ENCODE measurements at regions not wholly inside any gene's neighbourhood (a gene's known extent, or its start where the extent isn't known, plus 50 kb on each side); places are given as distances from the start of the nearest gene placed in this dataset.

- peaks cover 38% of the 10 kb centered on the region for H3K4me1 Mint-ChIP-seq
- no peaks in the 10 kb centered on the region for H3K36me3 Mint-ChIP-seq (ENCODE audit: low read depth)
- no peaks in the 10 kb centered on the region for H3K9me3 Mint-ChIP-seq
- no peak for TF ChIP-seq CTCF (IDR thresholded peaks at IDR 0.05)
- H3K27me3 Mint-ChIP-seq (ENCODE audit: low read depth, poor library complexity) = peaks cover 11% of the 10 kb centered on the region
- DNase-seq = no peak
- H3K4me3 Mint-ChIP-seq = no peak overlapping the region
- H3K27ac Mint-ChIP-seq = no peak overlapping the region
Observed at GRCh38 chr9:86801246-86801645, 146.1 kb downstream of the GAS1 start.

- no peaks in the 10 kb centered on the region for H3K9me3 Mint-ChIP-seq
- peaks cover 11% of the 10 kb centered on the region for H3K27me3 Mint-ChIP-seq (ENCODE audit: low read depth, poor library complexity)
- DNase-seq = no peak
- TF ChIP-seq CTCF (IDR thresholded peaks at IDR 0.05) = no peak
- H3K27ac Mint-ChIP-seq = no peak overlapping the region
- no peak overlapping the region for H3K4me3 Mint-ChIP-seq
- no peaks in the 10 kb centered on the region for H3K36me3 Mint-ChIP-seq (ENCODE audit: low read depth)
- H3K4me1 Mint-ChIP-seq = peaks cover 44% of the 10 kb centered on the region
Observed at GRCh38 chr9:86800681-86801080, 146.6 kb downstream of the GAS1 start.

- no peak for DNase-seq
- H3K4me3 Mint-ChIP-seq = no peak overlapping the region
- no peaks in the 10 kb centered on the region for H3K36me3 Mint-ChIP-seq (ENCODE audit: low read depth)
- TF ChIP-seq CTCF (IDR thresholded peaks at IDR 0.05) = no peak
- H3K27me3 Mint-ChIP-seq (ENCODE audit: low read depth, poor library complexity) = peaks cover 11% of the 10 kb centered on the region
- no peak overlapping the region for H3K27ac Mint-ChIP-seq
- no peaks in the 10 kb centered on the region for H3K9me3 Mint-ChIP-seq
- peaks cover 61% of the 10 kb centered on the region for H3K4me1 Mint-ChIP-seq
Observed at GRCh38 chr9:86798966-86799365, 148.3 kb downstream of the GAS1 start.

GRCh38 chr9:86796666-86797065 is 150.6 kb downstream of the GAS1 start:
- peaks cover 7% of the 10 kb centered on the region for H3K27me3 Mint-ChIP-seq (ENCODE audit: low read depth, poor library complexity)
- no peak for TF ChIP-seq CTCF (IDR thresholded peaks at IDR 0.05)
- H3K4me1 Mint-ChIP-seq = peaks cover 75% of the 10 kb centered on the region

GRCh38 chr9:86795823-86796553 is 151.3 kb downstream of the GAS1 start:
- H3K4me1 Mint-ChIP-seq = peaks cover 70% of the 10 kb centered on the region
- H3K4me3 Mint-ChIP-seq = peak overlapping the region; percentile 54
- H3K36me3 Mint-ChIP-seq (ENCODE audit: low read depth) = no peaks in the 10 kb centered on the region
- peak; percentile 21 for DNase-seq
- no peak for TF ChIP-seq CTCF (IDR thresholded peaks at IDR 0.05)
- no peaks in the 10 kb centered on the region for H3K9me3 Mint-ChIP-seq
- peak overlapping the region; percentile 81 for H3K27ac Mint-ChIP-seq
- peaks cover 6% of the 10 kb centered on the region for H3K27me3 Mint-ChIP-seq (ENCODE audit: low read depth, poor library complexity)

More at GRCh38 chr9:86796666-86797065, 150.6 kb downstream of the GAS1 start:
- no peak overlapping the region for H3K4me3 Mint-ChIP-seq
- no peak for DNase-seq
- no peaks in the 10 kb centered on the region for H3K9me3 Mint-ChIP-seq
- no peaks in the 10 kb centered on the region for H3K36me3 Mint-ChIP-seq (ENCODE audit: low read depth)
- peak overlapping the region; percentile 68 for H3K27ac Mint-ChIP-seq

- peak; percentile 40 for DNase-seq
- Mint-ChIP-seq H3K9me3 (no peaks in the 10 kb centered on the region), H3K36me3 (ENCODE audit: low read depth) (no peaks in the 10 kb centered on the region), H3K4me1 (peaks cover 76% of the 10 kb centered on the region), H3K4me3 (no peak overlapping the region), H3K27me3 (ENCODE audit: low read depth, poor library complexity) (peaks cover 3% of the 10 kb centered on the region), H3K27ac (peak overlapping the region; percentile 81)
- TF ChIP-seq CTCF (IDR thresholded peaks at IDR 0.05) = no peak
Observed at GRCh38 chr9:86795047-86795442, 152.3 kb downstream of the GAS1 start.

Data from nephron progenitor cell (in vitro differentiated cells).